GM18861 (cell line): ENCODE measurements at regions not wholly inside any gene's neighbourhood (a gene's known extent, or its start where the extent isn't known, plus 50 kb on each side); places are given as distances from the start of the nearest gene placed in this dataset.
A peak's percentile ranks its signal among the peaks of the same experiment; 100 is the strongest.

Experiments used
- ATAC-seq: cut with Tn5 transposase; IDR thresholded peaks from one replicate; pipeline ENCODE4 v1.9.1; 2021; ENCODE audit not compliant: unreplicated experiment

GRCh38 chr6:126419901-126420300 is 80.0 kb downstream of the CENPW start:
- ATAC-seq: no peak

DNA sequence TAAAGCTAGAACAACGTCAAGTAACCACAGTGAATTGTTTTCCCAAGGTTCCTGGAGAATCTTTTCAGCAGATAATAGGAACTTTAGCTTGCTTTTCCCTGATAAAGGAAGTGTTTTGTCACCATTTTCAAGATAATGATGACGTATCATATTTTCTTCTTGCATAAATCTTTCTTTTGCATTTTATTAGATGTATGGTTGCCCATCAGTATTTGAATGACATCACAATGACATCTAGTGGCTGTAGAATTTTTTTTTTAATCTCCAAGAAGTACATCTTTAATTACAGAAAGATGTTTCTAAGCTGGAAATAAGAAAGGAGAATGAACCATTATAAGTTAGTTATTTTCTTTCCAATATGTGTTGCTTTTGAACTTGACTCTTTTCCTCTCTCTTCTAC is 83.0 kb downstream of the CENPW start:
- no peak for ATAC-seq

- no peak for ATAC-seq
These were observed 87.8 kb downstream of the CENPW start for GRCh38 chr6:126427713-126428112.

GRCh38 chr6:126429866-126430265 is 90.0 kb downstream of the CENPW start:
- ATAC-seq: no peak

GRCh38 chr6:126432564-126432963 is 92.6 kb downstream of the CENPW start:
- ATAC-seq: no peak

DNA sequence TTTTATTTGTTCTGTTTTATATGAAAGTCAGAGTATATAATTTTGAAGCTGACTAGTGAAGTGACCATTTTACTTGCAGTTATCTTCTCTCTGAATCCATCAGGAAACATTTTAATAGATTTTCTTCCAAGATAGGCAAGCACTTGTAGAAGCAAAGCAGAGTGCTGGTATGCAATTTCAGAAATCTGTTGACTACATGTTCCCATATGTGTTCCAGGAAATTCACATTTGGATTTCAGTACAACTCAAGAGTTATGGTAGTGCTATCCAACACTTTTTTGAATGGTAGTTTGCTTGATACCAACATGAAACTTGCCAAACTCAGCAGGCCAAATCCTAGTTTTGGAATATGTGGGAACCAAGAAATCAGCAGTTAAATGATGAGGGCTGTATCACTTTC is 94.0 kb downstream of the CENPW start:
- ATAC-seq: no peak

- ATAC-seq: no peak
These were observed 97.3 kb downstream of the CENPW start for GRCh38 chr6:126437205-126437604.

DNA sequence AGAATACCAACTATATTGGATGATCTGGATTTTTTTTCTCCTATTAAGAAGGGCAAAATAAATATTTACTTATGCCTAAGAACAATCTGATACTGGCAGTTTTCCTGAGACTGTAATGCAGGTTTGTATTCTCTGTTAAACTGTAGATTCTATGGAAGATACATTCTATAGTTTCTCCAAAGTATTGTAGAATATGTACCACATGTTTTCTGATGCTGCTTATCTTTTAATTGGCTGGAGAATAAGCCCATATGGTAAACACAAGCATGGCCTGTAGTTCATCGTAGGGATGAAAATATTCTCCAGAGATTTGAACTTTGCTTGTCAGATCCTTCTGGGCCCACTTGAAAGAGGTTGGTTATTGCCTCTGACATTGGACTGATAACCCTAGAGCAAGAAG is 99.1 kb downstream of the CENPW start:
- ATAC-seq: no peak

- ATAC-seq: no peak
These were observed 101.0 kb downstream of the CENPW start for GRCh38 chr6:126440923-126441322.

- ATAC-seq: no peak
These were observed 104.9 kb downstream of the CENPW start for GRCh38 chr6:126444659-126445273.

GRCh38 chr6:126446248-126446647 is 106.3 kb downstream of the CENPW start:
- no peak for ATAC-seq

GRCh38 chr6:126447367-126447766 is 107.5 kb downstream of the CENPW start:
- ATAC-seq: no peak

GRCh38 chr6:126461045-126461444 is 121.1 kb downstream of the CENPW start:
- no peak for ATAC-seq

DNA sequence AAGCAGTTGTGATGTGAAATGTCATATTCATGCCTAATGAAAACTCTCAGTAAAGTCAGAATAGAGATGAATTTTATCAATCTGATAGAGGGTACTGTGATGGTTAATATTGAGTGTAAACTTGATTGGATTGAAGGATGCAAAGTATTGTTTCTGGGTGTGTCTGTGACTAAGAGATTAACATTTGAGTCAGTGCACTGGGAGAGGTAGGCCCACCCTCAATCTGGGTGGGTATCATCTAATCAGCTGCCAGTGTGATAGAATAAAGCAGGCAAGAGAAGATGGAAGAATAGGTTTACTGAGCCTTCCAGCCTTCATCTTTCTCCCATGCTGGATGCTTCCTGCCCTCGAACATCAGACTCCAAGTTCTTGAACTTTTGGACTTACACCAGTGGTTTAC is 124.3 kb downstream of the CENPW start:
- ATAC-seq: no peak

DNA sequence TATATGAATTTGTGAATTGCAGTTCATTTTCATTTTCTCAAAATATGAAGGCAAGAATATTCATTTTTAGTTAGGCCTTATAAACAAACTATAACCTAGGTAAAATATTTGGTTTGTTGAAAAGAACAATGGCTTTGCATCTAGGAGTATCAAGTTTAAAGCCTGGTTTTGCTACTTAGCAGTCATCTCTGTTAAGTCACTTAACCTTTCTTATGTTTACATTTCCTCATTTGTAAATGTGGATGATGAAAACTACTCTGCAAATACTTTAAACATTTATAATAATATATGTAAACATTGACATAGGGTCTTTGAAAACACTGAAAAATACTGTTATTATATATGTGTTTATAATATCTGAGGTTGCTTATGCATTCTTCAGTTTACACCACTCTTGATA is 135.5 kb downstream of the CENPW start:
- no peak for ATAC-seq

DNA sequence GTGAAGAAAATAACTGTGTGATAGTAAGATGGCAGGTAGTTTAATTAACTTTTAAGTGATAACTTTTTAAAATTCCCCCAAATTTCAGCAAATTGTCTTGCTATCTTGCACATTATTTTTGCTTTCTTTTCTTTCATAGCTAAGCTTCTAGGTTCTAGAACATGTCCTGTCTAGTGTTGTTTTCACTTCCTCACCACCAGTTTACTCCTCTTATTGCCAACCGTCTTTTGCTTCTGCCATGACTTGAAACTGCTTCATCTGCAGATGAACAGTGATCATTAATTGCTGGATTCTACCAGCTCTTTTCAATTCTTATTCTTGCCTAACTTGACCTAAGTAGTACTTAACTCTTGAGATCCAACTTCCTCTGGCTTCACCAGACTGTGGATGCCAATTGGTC is 137.8 kb downstream of the CENPW start:
- ATAC-seq: peak; percentile 80

GRCh38 chr6:126480268-126480667 is 140.4 kb downstream of the CENPW start:
- no peak for ATAC-seq

GRCh38 chr6:126481319-126481718 is 141.4 kb downstream of the CENPW start:
- ATAC-seq: no peak

DNA sequence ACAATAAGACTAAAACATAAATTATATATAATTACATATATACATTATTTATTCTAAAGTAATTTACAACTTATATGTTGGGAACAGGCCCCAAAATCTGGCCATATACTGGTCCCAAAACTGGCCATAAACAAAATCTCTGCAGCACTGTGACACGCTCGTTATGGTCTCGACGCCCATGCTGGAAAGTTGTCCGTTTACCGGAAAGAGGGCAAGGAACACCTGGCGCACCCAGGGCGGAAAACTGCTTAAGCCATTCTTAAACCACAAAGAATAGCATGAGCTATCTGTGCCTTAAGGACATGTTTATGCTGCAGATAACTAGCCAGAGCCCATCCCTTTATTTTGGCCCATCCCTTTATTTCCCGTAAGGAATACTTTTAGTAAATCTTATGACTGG is 164.9 kb downstream of the CENPW start:
- ATAC-seq: no peak

- ATAC-seq: no peak
These were observed 173.3 kb downstream of the CENPW start for GRCh38 chr6:126513198-126513597.

DNA sequence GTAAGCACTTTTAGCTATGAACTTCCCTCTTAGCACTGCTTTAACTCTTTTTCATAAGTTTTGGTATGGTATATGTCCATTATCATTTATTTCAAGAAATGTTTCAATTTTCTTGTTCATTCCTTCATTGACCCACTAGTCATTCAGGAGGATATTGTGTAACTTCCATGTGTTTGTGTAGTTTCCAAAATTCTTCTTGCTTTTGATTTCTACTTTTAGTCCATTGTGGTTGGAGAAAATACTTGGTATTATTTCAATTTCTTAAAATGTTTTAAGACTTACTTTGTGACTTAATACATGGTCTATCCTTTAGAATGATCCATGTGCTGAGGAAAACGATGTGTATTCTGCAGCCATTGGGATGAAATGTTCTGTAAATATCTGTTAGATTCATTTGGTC is 176.5 kb downstream of the CENPW start:
- no peak for ATAC-seq

- no peak for ATAC-seq
These were observed 185.0 kb downstream of the CENPW start for GRCh38 chr6:126524811-126525326.

DNA sequence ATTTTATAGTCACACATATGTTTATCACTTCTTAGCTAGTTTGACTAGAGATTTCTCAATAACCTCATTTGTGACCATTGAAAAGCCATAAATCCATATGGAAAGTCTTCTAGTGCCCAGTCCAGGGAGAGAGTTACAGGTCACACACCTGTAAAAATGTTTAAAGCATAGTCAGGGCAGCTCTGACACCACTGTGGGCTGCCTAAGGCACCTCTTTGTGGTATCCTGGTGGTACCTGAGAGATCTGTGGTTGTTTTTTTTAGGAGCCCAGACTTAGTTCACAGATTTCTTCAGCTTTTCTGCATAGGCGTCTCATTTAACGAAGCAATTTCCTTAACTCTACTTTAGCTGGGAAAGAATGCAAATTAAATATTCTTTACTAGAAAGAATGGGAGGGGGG is 186.6 kb downstream of the CENPW start:
- ATAC-seq: no peak
